Tibial nerve (tissue), 3 donors: ENCODE measurements at regions not wholly inside any gene's neighbourhood (a gene's known extent, or its start where the extent isn't known, plus 50 kb on each side); places are given as distances from the start of the nearest gene placed in this dataset.

ENCODE experiments used
- POLR2A ChIP-seq, 2 donors: fragments of 450-650 bp; IDR thresholded peaks; one replicate each; pipeline ENCODE4 v1.6.1; 2017; ENCODE audit warnings: antibody characterized with exemption in 2 of 2, mild to moderate bottlenecking in 2 of 2, moderate library complexity in 2 of 2
- TF ChIP-seq, protein P1 (sequence below), 5 experiments: fragments of 200-600 bp in 3 of 5; fragments of 450-650 bp in 2 of 5; sonication (generic) in 3 of 5; IDR thresholded peaks; one replicate each; pipeline ENCODE4 v1.5.1; 2016 to 2019; ENCODE audit warnings: antibody characterized with exemption in 5 of 5, mild to moderate bottlenecking in 3 of 5, moderate library complexity in 2 of 5

DNA sequence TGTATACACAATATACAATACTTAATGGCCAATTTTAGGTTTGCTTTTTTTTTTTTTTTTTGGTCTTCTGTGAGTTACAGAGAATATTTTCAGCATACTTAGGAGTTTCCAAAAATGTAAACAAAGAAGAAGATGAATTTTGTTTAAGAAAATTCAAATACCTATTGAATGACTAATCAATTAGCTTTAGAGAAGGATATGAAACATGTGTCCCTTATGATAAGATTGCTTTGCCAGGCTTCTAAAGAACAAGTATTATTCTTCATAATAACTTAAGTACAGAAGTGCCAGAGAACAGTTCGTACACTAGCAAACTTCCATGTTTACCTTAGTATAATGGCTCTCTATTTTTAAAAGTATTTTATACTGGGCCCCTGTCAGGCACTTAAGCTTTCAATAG lies 1191.0 kb upstream of the NCAM2 start:
- TF ChIP-seq, protein P1, sequence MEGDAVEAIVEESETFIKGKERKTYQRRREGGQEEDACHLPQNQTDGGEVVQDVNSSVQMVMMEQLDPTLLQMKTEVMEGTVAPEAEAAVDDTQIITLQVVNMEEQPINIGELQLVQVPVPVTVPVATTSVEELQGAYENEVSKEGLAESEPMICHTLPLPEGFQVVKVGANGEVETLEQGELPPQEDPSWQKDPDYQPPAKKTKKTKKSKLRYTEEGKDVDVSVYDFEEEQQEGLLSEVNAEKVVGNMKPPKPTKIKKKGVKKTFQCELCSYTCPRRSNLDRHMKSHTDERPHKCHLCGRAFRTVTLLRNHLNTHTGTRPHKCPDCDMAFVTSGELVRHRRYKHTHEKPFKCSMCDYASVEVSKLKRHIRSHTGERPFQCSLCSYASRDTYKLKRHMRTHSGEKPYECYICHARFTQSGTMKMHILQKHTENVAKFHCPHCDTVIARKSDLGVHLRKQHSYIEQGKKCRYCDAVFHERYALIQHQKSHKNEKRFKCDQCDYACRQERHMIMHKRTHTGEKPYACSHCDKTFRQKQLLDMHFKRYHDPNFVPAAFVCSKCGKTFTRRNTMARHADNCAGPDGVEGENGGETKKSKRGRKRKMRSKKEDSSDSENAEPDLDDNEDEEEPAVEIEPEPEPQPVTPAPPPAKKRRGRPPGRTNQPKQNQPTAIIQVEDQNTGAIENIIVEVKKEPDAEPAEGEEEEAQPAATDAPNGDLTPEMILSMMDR (IDR thresholded peaks at IDR 0.05): no peak
- no peak for TF ChIP-seq POLR2A (IDR thresholded peaks at IDR 0.05)
